Mammary epithelial cell (primary cell): ENCODE measurements at regions not wholly inside any gene's neighbourhood (a gene's known extent, or its start where the extent isn't known, plus 50 kb on each side); places are given as distances from the start of the nearest gene placed in this dataset.

ENCODE experiments used
- EZH2 ChIP-seq: IDR thresholded peaks from 2 replicates; pipeline ENCODE4 v1.6.1; 2012; ENCODE audit warnings: low read length, inconsistent platforms, borderline replicate concordance
- TF ChIP-seq, protein P1 (sequence below), 2 donors: IDR thresholded peaks in 1 of 2; conservative IDR thresholded peaks in 1 of 2; 2 replicates each; pipeline ENCODE4 v1.5.1; 2011 to 2012; ENCODE audit warnings: inconsistent platforms in 2 of 2, low read length in 2 of 2, mild to moderate bottlenecking in 2 of 2, control low read depth in 1 of 2, low read depth in 1 of 2; ENCODE audit not compliant: insufficient read depth in 1 of 2; ENCODE audit errors: extremely low read depth in 1 of 2

DNA sequence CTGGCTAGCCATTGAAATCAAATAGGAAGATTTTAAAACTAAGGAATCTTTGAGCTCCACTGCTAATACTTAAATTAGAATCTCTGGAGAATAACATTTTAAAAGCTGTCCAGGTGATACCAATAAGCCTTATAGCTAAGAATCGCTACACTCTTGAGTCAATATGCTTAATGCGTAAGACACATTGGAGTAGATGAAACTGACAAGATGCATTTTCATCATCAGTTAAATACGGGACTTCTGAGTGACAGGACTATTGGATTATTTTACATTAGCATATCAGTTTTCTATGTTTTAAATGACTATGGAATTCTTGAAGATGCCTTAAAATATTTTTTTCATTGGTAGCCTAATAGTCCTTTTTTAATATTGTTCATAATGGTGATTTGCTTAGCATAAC, 80.2 kb downstream of the ATOH1 start:
- TF ChIP-seq, protein P1, sequence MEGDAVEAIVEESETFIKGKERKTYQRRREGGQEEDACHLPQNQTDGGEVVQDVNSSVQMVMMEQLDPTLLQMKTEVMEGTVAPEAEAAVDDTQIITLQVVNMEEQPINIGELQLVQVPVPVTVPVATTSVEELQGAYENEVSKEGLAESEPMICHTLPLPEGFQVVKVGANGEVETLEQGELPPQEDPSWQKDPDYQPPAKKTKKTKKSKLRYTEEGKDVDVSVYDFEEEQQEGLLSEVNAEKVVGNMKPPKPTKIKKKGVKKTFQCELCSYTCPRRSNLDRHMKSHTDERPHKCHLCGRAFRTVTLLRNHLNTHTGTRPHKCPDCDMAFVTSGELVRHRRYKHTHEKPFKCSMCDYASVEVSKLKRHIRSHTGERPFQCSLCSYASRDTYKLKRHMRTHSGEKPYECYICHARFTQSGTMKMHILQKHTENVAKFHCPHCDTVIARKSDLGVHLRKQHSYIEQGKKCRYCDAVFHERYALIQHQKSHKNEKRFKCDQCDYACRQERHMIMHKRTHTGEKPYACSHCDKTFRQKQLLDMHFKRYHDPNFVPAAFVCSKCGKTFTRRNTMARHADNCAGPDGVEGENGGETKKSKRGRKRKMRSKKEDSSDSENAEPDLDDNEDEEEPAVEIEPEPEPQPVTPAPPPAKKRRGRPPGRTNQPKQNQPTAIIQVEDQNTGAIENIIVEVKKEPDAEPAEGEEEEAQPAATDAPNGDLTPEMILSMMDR (conservative IDR thresholded peaks at IDR 0.05 in 1 of 2, IDR thresholded peaks at IDR 0.05 in 1 of 2; ENCODE audit: extremely low read depth in 1 of 2, insufficient read depth in 1 of 2, low read depth in 1 of 2, low read length in 2 of 2) = no peak
- TF ChIP-seq EZH2 = no peak
